Spleen (tissue), 7 donors: ENCODE measurements at regions not wholly inside any gene's neighbourhood (a gene's known extent, or its start where the extent isn't known, plus 50 kb on each side); places are given as distances from the start of the nearest gene placed in this dataset.

Experiments
- POLR2A ChIP-seq, 3 donors: fragments of 450-650 bp; IDR thresholded peaks; one replicate each; pipeline ENCODE4 v1.5.1; 2017; ENCODE audit warnings: antibody characterized with exemption in 3 of 3, mild to moderate bottlenecking in 1 of 3
- POLR2AphosphoS5 ChIP-seq, 3 donors: sonication (generic); formaldehyde crosslinking; IDR thresholded peaks; one replicate each; pipeline ENCODE4 v1.5.1; 2017; ENCODE audit warnings: antibody characterized with exemption in 3 of 3
- TF ChIP-seq, protein P1 (sequence below), 11 experiments: fragments of 200-600 bp in 7 of 11; fragments of 450-650 bp in 4 of 11; sonication (generic) in 4 of 11; IDR thresholded peaks in 8 of 11; conservative IDR thresholded peaks in 3 of 11; 1 replicate in 7 of 11; 2 replicates in 4 of 11; pipeline versions ENCODE4 v1.4.0 to v1.8.0; 2016 to 2021; ENCODE audit warnings: antibody characterized with exemption in 11 of 11, inconsistent platforms in 4 of 11, mild to moderate bottlenecking in 1 of 11
- donor health status: DM: no; HTN: no; CAD: no; lungs with moderate emphysema.
- donor health status: DM: no; HTN: no; CAD: no.
- donor health status: DM: no; HTN: no; CAD: no.

DNA sequence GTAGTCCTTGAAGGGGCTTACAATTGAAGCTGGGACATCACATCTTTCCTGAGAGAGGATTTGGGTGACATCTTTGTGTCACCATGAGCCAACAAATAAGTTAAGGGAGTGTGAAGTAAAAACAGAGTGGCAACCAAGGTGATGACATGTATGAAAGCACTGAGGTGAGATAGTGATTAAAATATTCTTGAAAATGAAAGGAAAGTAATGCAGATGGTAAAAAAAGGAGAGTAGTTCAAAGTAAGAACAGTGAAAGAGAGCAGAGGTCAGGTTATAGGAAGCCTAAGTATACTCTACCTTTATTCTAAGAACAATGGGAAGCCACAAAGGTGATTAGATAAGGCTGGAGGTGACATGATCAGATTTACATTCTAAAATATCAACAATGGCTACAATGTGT, 486.1 kb downstream of the DIPK2A start:
- TF ChIP-seq, protein P1, sequence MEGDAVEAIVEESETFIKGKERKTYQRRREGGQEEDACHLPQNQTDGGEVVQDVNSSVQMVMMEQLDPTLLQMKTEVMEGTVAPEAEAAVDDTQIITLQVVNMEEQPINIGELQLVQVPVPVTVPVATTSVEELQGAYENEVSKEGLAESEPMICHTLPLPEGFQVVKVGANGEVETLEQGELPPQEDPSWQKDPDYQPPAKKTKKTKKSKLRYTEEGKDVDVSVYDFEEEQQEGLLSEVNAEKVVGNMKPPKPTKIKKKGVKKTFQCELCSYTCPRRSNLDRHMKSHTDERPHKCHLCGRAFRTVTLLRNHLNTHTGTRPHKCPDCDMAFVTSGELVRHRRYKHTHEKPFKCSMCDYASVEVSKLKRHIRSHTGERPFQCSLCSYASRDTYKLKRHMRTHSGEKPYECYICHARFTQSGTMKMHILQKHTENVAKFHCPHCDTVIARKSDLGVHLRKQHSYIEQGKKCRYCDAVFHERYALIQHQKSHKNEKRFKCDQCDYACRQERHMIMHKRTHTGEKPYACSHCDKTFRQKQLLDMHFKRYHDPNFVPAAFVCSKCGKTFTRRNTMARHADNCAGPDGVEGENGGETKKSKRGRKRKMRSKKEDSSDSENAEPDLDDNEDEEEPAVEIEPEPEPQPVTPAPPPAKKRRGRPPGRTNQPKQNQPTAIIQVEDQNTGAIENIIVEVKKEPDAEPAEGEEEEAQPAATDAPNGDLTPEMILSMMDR (IDR thresholded peaks at IDR 0.05 in 8 of 11, conservative IDR thresholded peaks at IDR 0.05 in 3 of 11), result no peak
- TF ChIP-seq POLR2A (IDR thresholded peaks at IDR 0.05) (no peak), POLR2AphosphoS5 (IDR thresholded peaks at IDR 0.05) (no peak)
